GM12865 (cell line): ENCODE measurements at regions not wholly inside any gene's neighbourhood (a gene's known extent, or its start where the extent isn't known, plus 50 kb on each side); places are given as distances from the start of the nearest gene placed in this dataset.

Experiments used
- DNase-seq: peaks from one replicate; pipeline ENCODE4 v3.0.0; 2010; ENCODE audit warnings: low read depth
- H3K4me3 ChIP-seq: 2 replicates; pipeline ENCODE4 v1.5.1; 2011; ENCODE audit warnings: mild to moderate bottlenecking, low read depth, low read length, control low read depth
- TF ChIP-seq, protein P1 (sequence below): IDR thresholded peaks from 2 replicates; pipeline ENCODE4 v1.5.1; 2011; ENCODE audit warnings: low read length, control low read depth, low read depth, inconsistent platforms; ENCODE audit not compliant: insufficient read depth; ENCODE audit errors: missing control alignments

DNA sequence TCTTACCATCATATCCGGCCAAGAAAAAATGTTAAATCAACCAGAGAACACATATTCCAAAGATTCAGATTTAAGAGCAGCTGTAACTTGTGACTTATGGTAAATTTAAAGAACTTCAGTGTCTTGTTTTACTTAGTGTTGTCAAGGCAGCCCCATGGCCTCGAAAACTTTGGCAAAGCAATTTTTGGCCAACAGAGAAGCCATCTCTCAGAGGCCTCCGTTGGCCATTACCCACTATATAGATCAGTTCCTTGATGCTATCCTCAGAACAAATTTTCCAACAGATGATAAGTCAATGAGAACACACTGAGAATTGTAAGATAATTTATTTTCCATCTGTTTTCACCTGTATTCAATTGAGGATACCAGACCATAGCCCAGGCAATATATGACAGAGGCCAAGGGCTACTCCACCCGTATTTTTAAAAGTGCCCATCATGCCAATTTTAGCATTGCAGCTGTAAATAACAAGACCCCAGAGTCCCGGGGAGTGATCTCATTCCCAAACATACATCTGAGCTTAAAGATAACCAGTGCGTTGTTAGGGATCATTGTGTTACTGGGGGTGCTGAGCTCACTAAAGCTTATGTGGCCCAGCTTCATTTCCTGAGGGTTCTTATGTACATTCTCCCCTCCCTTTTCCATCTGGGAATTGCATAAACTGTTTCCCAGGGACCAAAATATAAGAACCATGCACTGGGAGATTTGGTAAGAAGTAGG is 50.0 kb upstream of the PDHA1 start:
- no peak for DNase-seq
- TF ChIP-seq, protein P1, sequence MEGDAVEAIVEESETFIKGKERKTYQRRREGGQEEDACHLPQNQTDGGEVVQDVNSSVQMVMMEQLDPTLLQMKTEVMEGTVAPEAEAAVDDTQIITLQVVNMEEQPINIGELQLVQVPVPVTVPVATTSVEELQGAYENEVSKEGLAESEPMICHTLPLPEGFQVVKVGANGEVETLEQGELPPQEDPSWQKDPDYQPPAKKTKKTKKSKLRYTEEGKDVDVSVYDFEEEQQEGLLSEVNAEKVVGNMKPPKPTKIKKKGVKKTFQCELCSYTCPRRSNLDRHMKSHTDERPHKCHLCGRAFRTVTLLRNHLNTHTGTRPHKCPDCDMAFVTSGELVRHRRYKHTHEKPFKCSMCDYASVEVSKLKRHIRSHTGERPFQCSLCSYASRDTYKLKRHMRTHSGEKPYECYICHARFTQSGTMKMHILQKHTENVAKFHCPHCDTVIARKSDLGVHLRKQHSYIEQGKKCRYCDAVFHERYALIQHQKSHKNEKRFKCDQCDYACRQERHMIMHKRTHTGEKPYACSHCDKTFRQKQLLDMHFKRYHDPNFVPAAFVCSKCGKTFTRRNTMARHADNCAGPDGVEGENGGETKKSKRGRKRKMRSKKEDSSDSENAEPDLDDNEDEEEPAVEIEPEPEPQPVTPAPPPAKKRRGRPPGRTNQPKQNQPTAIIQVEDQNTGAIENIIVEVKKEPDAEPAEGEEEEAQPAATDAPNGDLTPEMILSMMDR = no peak
- no peak overlapping the region for H3K4me3 ChIP-seq
